ENCODE measurements at regions not wholly inside any gene's neighbourhood (a gene's known extent, or its start where the extent isn't known, plus 50 kb on each side); places are given as distances from the start of the nearest gene placed in this dataset.

DNA sequence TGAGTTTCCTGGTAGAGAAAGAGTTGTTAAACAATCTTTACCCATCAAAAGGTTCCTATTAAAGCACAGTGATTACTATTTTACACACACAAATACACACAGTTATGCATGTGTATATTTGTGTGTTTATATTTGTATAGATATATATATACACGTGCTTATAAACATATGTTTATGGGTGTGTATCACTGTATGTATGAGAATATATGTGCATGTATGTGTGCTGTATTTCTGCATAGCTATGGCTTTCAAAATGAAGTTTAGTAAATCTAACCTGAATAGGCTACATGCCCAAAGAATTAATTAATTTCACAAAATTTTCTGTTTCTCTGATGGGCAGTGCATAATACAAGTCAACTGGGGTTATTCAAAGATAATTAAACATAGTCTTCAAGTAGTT, 723.1 kb upstream of the KIRREL3 start:
- no peak for DNase-seq (ENCODE audit: low spot score)

DNA sequence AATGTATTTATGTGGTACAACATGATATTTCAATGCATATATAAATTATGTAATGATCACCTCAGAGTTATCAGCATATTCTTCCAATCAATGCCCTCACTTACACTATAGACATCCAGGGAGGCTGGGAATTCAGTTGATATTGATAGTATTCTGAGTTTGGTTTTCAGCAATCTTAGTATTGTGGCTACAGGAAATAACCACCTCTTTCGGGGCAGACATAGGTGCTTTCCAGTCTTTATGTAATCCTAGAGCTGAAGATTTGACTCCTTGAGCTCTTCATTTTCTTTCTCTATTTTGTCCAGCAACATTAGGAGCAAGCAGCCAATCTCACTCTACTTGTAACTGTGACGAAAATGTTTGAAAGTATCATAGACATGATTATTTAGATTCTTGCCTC, 712.7 kb upstream of the KIRREL3 start:
- DNase-seq (ENCODE audit: low spot score) = no peak

DNA sequence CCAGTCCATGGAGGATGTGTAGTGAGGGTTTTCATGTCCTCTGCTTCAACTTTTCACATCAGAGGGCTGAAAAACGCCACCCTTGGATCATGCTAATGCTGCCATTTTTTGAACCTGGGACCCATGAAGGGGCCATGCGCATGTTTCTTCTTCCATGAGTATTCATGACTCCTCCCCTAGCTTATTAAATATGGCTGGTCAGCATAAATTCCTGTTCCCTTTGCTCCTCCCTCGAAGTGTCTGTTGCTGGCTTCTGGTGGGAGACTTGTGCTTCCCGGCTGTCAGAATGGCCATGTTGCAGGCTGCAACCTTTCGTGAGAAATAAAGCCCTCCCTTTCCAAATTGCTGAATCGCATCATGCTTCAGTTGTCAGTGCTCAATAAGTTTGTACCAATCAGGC, 711.2 kb upstream of the KIRREL3 start:
- DNase-seq (ENCODE audit: low spot score) = no peak

DNA sequence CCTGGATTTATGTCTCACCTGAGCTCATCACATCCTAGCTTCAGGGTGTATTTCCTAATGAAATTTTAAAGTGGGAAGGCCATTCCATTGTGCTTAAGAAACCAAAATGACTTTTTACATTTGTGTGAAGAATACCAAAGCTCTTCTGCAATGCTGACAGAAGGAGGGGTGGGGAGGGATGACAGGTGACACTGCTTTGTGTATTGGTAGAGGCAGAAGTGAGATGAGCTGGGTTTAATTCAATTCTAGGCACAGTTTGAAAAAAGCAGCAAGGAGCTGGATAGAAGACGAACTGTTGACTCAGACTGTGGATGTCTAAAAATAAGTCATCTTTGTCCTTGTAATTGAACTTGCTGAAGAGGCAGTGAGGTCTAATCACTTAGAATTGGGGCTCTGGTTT, 710.3 kb upstream of the KIRREL3 start:
- DNase-seq (ENCODE audit: low spot score) = no peak

DNA sequence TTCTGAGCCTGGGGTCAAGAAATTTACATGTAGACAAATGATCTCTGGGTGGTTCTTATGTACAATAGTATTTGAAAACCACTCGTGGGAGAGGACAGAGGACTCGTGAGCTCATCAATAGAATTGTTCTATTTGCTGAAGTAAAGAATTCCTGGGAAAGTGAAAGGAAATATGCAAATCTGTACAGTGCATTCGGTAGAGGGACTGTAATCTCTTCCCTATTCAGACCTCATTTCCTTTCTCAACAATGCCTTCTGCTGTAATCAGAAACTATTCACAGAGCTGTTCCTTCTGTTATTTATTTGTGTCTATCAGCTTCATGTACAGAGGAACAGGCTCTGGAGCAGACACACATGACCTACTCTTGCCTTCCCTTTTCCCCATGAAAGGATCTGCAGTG, 709.4 kb upstream of the KIRREL3 start:
- no peak for DNase-seq (ENCODE audit: low spot score)

DNA sequence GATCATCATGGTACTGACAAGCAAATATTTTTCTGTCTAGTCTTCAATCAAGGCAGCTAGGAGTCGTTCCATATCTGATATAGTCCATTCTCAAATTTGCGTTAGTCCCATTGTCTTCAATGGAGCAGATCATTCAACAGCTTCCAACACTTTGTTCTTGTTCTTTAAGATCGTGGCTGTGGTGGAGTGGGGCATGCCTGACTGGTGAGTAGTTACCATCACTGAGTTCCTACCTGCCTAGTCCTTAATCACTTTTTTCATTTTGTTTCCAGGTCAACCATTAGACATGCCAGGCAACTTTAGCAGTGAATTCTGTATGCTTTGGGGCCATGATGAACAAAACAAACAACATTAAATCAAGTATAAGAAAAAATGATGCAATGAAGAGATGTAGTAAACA, 693.1 kb upstream of the KIRREL3 start:
- no peak for DNase-seq (ENCODE audit: low spot score)

DNA sequence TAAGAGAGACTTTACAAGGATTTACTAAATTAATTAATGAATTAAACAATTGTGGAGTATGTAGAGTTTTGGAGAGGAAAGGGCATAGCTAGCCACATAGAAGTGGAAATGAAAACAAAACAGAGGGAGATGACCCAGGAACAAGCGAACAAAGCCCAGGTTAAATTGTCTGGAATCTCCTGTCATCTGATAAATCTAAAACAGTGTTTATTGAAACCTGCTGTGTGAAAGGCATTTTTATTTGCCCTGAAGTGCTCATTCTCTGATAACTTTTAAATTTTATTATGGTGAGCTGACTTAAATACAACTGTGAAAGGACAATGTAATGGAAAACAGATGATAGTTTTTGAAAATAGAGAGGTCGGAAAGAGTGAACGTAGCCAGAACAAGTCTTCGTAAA, 682.8 kb upstream of the KIRREL3 start:
- DNase-seq (ENCODE audit: low spot score) = no peak

DNA sequence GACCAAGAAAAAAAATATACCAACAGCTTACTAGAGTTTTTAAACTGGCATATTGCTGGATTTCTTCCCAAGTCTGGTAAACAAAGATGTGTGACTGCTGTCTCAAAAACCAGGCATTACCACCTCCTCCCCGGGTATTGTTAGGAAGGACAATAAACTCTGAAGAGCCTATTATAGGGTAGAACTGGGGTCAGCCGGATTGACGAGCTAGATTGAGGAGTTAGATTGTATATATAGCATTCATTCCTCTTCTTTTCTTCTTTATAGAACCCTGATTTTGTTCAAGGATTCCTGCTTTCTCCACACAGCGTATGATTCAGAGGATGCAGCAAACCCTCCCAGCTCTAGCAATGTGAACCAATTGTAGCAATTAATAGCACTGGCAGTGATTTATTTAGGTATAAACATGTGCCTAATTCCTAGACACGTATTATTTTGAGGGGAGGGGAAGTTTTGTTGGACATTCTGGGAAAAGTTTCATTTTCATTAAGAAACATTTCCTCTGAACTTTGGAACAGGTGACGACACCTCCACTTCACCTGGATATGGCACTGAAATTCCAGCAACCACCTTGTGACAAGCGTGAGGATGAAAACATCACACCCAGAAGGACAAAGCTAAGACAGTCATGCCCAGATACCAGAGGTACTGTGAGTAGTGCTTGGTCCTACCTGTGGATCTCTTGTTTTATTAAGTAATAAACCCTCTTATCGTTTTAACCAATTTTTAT, 679.4 kb upstream of the KIRREL3 start:
- no peak for DNase-seq (ENCODE audit: low spot score)

DNA sequence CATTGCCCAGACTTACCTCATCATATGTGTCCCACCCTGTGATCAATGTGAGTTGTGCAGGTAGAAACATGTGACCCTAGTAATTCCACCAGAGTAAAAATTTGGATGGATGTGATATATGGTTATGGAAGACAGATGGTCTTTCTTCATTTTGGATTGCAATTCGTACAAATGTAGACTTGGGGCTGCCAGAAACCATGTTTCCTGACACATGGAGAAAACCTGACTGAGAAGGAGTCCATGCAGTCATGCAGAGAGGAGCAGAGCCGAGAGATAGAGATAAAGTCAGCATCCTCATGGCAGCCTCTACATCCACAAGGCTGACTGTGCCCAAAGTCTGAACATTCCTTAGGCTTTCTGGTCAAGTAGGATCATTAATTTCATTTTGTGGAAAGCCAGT, 678.1 kb upstream of the KIRREL3 start:
- DNase-seq (ENCODE audit: low spot score) = no peak

DNA sequence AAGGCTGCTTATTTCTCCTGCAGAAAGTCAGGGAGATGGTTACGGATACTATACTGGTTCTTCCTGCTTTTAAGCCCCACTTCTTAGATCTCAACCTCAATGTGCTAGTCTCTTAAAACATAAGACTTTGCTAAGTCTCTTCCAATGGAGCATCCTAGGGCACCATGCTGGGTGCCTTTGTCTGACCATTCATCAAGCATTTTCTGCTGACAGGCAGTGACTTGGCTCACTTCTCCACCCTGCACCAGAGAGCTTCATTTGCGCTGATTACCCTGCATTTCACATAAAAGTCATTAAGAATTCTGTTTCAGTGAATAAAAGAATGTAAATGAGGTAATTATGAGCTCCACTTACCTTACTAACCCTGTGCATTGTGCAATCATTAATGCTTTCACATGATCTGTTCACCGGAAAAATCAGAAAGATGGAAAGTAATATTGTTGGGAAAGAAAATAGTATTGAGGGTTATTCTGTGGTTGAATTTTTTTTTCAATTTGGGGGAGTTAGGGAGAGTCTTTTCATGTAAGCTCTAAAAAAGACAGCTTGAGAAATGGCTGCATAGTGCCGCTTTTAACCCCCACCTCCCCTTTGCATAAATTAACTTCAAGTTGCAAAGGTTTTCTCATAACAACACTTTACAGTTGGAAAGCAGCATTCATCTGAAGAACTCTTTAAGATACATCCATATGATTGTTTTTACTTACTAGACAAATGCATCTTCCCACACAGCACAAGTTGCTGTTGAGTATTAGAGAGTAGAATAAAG, 677.3 kb upstream of the KIRREL3 start:
- DNase-seq (ENCODE audit: low spot score) = no peak

DNA sequence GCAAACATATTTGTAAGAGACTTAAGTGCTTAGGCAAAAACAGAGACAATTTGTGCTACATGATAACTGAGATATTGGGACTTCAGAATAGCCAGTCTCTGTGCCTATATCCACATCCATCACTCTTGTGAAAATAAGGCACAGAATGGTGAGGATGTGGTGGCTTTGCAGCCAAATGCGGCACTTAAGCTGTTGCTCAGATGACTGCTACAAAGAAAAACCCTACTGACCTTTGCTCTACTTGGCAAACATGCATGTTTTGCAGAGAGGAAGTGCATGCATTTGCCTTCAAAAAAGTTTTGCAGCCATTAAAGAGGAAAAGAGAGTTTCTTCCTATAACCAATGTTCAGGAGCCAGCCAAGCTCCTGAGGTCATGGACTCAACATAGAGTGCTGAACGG, 675.0 kb upstream of the KIRREL3 start:
- DNase-seq (ENCODE audit: low spot score) = no peak

DNA sequence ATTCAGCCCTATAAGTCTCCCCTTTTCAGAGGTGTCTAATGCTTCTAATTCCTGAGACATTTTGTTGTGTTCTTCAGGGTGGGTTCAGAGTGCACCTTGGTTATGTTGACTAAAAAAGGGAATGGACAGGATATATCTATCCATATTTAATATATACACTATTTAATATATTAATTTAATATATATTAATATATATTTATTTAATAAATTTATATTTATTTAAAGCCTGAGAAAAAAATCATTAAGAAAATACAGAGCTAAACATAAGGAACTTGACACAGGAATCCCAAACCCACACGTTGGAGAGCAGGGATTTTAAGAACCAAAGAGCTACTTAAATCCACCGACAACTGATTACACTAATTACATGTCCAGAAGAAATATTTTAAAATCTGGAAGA, 674.2 kb upstream of the KIRREL3 start:
- no peak for DNase-seq (ENCODE audit: low spot score)

DNA sequence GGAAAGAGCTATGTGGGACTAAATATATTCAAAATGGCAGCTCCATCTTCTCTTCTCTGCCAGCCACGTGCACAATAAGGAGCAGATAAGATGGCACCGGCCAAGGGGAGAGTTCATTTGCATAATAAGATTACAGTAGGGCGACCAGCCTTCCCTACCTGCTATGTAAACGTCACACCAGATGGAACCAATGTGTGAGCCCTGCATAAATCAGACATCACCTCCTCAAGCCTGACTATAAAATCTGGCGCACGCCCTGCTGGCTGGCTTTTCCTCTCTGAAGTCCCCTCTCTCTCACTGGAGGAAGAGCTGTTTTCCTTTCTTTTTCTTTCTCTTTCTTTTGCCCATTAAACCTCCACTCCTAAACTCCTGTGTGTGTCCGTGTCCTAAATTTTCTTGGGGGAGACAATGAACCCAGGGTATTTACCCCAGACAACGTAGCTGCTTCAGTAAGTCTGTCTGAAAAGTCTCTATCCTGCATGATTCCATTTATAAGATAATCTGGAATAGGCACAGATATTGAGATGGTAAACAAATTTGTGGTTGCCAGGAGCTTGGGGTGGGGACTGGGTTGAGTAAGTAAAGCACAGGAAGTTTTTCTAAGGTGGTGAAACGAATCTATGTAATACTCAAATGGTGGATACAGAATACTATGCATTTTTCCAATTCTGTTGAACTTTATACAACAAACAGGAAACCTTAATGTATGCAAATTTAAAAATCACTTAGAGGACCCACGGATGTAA, 670.0 kb upstream of the KIRREL3 start:
- DNase-seq (ENCODE audit: low spot score) = no peak

DNA sequence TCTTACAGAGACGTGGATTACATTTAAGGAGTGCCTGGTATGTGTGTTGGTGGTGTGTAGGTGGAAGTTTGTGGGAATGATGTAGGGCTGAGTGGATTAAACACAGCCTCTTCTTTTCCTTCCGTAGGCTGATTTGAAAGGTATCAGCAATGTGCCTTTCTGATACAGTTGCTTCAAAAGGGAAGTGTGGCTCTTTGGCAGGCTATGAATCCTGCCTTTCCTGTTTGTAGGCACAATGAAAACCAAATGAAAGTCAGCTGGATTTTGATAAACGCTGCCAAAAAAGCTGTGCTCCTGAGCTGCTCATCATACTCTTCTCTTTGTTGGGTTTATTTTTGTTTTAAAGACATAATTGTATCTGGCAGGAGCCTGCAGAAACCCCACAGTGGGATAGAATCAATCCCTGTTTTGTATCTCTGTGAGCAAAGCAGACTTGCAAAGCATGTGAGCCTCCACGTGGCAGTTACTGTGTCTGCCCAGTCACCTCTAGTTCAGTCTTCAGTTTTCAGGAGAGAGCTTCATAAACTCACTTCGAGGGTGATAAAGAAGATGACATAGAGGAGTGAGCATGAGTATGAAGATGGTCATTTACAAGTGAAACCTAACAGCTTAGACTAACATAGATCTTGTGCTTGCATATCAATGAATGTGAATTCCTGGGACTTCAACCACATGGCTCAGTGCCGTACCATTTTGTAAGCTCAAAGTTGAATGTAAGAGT, 655.7 kb upstream of the KIRREL3 start:
- DNase-seq (ENCODE audit: low spot score) = no peak

DNA sequence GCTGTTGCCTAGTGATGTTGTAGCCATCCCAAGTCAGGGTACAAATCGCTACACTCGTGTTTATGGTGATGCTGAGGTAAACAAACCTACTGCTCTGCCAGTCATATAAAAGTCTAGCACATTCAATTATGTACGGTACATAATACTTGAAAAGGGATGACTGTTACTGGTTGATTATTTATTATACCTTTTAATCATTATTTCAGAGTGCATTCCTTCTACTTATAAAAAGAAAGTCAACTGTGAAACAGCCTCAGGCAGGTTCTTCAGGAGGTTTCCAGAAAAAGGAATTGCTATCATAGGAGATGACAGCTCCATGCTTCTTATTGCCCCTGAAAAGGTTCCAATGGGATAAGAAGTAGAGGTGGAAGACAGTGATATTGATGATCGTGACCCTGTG, 652.5 kb upstream of the KIRREL3 start:
- no peak for DNase-seq (ENCODE audit: low spot score)

DNA sequence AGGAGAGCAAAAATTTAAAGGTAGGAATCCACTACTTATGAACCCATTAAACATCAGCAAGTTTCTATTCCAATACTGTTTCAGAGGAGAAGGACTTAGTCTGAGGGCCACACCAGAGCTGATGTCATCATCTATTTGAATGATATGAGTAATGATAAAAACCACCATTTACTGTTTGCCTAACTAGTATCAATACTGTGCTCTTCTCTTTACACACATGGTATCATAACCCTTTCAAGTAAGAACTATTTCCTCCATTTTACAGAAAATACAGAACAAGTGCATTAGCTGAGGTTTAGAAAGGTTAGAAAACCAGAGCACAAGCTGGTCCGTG, 651.3 kb upstream of the KIRREL3 start:
- no peak for DNase-seq (ENCODE audit: low spot score)

DNA sequence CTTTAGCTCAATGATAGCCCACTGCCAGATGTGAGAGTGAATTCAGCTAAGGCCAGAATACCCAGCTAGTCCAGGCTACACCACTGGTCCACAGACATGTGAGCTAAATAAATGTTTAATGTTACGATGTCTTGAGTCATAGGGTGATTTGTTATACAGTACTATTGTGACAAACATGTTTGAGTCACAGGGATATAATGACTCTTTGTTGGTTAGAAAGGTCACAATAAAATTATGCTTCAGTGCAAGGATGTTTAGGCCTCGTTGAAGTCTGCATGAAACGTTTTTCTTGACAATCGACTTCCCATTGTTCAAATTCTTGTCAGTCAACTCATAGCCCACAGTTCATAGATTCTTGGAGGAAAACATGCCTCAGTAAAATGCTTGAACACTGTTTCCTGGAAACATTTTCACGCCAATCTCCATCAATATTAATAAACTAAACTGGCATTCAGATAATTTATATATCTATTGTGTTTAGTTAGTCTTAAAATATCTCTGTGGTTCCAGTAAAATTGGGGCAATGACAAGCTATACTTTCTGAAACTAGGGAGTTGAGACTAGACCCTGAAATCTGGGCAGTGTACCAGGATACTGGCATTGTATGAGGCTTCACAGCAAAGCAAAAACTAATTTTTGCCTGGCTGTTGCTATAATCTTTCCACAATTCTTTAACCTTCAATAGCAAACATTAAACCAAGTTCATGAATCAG, 650.8 kb upstream of the KIRREL3 start:
- peak; percentile 42 for DNase-seq (ENCODE audit: low spot score)

DNA sequence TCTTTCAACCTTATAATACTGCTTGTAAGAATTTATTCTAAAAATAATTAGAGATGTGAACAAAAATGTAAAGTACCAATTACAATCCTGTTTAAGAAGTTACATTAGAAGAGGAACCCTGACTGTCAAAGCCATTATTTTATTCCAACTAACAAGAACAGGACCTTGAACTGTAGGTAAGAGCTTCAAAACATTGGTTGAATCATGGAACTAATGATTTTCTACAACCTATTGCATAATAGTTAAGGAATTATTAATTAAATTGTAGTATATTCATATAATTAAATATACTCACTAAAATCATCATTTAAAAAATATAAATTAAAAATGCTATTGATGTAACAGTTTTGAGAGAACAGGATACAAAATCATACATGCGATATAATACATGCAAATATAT, 649.4 kb upstream of the KIRREL3 start:
- no peak for DNase-seq (ENCODE audit: low spot score)

DNA sequence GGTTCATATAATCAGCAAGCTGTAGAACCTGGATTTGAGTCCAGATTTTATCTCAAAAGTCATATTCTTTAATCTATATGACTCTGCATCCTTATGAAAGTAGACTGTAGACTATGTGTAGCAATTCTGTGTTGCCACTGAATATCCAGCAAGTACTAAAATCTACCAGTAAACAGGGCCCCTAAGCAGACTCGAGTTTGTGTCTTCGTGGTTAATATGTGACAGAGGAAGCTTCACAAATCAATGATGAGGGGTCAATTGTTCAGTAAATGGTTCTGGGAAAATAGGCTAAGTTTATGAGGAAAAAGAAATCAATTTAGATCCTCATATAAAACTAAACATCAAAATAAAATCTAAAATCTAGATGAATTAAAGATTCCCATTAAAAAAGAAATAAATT, 648.5 kb upstream of the KIRREL3 start:
- no peak for DNase-seq (ENCODE audit: low spot score)

DNA sequence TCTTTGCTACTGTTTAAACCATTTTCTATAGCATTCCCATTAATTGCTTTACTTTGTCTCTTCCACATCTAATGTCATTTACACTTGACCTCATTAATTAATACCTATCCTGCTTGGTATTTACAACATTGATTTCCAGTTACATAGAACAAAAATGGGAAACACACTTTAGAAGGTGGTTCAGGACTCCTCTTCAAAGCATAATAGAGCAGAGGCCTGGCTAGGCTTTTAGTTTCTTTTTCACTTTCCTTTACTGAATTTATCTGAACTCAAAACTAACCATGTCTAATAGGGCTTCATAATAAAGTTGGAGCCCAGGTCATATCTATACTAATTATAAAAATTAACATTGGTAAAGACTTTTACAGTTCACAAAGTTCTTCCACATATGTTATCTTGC, 648.0 kb upstream of the KIRREL3 start:
- DNase-seq (ENCODE audit: low spot score) = no peak

DNA sequence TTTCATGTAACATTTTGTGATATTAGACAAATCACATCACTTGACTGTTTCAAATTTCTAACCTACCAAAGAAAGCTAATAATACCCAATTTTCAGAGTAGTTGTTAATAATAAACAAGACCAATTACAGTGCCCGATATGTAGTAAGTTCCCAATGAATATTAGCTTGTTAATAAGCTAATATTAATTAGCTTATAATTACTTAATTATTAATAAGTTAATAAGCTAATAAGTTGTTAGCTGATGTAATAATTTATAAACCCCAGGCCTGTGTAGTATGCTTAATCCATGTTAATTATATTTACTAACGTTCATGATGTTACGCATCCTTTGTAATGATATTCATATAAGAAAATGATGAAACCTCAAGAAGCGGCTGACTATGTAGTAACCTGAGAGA, 643.8 kb upstream of the KIRREL3 start:
- DNase-seq (ENCODE audit: low spot score) = no peak

All from AG08396 (cell line).